SK-N-SH (cell line): ENCODE measurements at regions not wholly inside any gene's neighbourhood (a gene's known extent, or its start where the extent isn't known, plus 50 kb on each side); places are given as distances from the start of the nearest gene placed in this dataset.

Source experiments
- EP300 ChIP-seq, 2 experiments: IDR thresholded peaks; 2 replicates each; pipeline versions ENCODE4 v1.4.0 to v1.6.1; 2012; ENCODE audit warnings: borderline replicate concordance in 1 of 2, low read depth in 1 of 2, low read length in 1 of 2
- FOSL2 ChIP-seq: IDR thresholded peaks from 2 replicates; pipeline ENCODE4 v1.4.0; 2012; ENCODE audit warnings: low read depth, mild to moderate bottlenecking, moderate library complexity, borderline replicate concordance
- GATA2 ChIP-seq: sonication (generic); formaldehyde crosslinking; IDR thresholded peaks from 2 replicates; pipeline ENCODE4 v1.5.0; 2020; ENCODE audit warnings: mild to moderate bottlenecking, missing genetic modification reagents
- POLR2AphosphoS5 ChIP-seq: IDR thresholded peaks from 2 replicates; pipeline ENCODE4 v1.6.1; 2012; ENCODE audit warnings: low read depth, low read length
- RFX5 ChIP-seq: IDR thresholded peaks from 2 replicates; pipeline ENCODE4 v1.6.1; 2012; ENCODE audit warnings: mild to moderate bottlenecking, improper control_type of control experiment, low read length
- RXRA ChIP-seq: IDR thresholded peaks from 2 replicates; pipeline ENCODE4 v1.4.0; 2012; ENCODE audit warnings: low read depth, mild to moderate bottlenecking, borderline replicate concordance
- SIN3A ChIP-seq: IDR thresholded peaks from 2 replicates; pipeline ENCODE4 v1.6.1; 2012; ENCODE audit warnings: low read depth, mild to moderate bottlenecking, low read length, moderate library complexity, borderline replicate concordance
- SMC3 ChIP-seq: IDR thresholded peaks from 2 replicates; pipeline ENCODE4 v1.6.1; 2012; ENCODE audit warnings: low read depth, low read length, improper control_type of control experiment
- TCF12 ChIP-seq: IDR thresholded peaks from 2 replicates; pipeline ENCODE4 v1.4.0; 2012
- TF ChIP-seq, protein P1 (sequence below): fragments of 150-350 bp; IDR thresholded peaks from 2 replicates; pipeline ENCODE4 v1.6.1; 2016; ENCODE audit warnings: mild to moderate bottlenecking, low read depth, low read length
- TF ChIP-seq, protein P2 (sequence below): fragments of 200-600 bp; sonication (generic); IDR thresholded peaks from 2 replicates; pipeline ENCODE4 v1.6.1; 2017; ENCODE audit warnings: antibody characterized with exemption, mild to moderate bottlenecking, moderate library complexity
- TF ChIP-seq, protein P3 (sequence below): IDR thresholded peaks from 2 replicates; pipeline ENCODE4 v1.6.1; 2012; ENCODE audit warnings: mild to moderate bottlenecking, low read depth, low read length, moderate library complexity

DNA sequence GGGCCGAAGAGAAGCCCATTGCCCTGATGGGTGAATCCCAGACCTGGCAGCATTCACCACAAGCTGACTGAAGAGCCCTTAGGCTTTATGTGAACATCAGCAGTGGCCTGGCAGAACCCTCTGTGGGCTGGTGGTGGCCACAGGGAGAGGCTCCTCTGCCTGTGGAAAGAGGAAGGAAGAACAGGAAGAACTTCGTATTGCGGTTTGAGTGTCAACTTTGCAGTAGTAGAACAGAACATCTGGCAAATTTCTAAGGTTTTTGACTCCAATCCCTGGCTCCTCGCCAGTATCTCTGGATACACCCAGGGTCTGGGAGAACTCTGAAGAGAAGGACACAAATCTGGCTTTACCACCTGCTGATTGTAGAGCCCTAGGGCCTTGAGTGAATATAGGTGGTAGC lies 356.4 kb upstream of the GRAMD2B start:
- TF ChIP-seq GATA2 (CRISPR knock-in tag) (no peak), POLR2AphosphoS5 (no peak), SIN3A (no peak), TCF12 (no peak), SMC3 (no peak), EP300 (IDR thresholded peaks at IDR 0.05; ENCODE audit: borderline replicate concordance in 1 of 2, low read depth in 1 of 2, low read length in 1 of 2) (no peak), FOSL2 (no peak), RFX5 (no peak), RXRA (no peak)
- TF ChIP-seq, protein P1, sequence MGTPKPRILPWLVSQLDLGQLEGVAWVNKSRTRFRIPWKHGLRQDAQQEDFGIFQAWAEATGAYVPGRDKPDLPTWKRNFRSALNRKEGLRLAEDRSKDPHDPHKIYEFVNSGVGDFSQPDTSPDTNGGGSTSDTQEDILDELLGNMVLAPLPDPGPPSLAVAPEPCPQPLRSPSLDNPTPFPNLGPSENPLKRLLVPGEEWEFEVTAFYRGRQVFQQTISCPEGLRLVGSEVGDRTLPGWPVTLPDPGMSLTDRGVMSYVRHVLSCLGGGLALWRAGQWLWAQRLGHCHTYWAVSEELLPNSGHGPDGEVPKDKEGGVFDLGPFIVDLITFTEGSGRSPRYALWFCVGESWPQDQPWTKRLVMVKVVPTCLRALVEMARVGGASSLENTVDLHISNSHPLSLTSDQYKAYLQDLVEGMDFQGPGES = no peak
- TF ChIP-seq, protein P2, sequence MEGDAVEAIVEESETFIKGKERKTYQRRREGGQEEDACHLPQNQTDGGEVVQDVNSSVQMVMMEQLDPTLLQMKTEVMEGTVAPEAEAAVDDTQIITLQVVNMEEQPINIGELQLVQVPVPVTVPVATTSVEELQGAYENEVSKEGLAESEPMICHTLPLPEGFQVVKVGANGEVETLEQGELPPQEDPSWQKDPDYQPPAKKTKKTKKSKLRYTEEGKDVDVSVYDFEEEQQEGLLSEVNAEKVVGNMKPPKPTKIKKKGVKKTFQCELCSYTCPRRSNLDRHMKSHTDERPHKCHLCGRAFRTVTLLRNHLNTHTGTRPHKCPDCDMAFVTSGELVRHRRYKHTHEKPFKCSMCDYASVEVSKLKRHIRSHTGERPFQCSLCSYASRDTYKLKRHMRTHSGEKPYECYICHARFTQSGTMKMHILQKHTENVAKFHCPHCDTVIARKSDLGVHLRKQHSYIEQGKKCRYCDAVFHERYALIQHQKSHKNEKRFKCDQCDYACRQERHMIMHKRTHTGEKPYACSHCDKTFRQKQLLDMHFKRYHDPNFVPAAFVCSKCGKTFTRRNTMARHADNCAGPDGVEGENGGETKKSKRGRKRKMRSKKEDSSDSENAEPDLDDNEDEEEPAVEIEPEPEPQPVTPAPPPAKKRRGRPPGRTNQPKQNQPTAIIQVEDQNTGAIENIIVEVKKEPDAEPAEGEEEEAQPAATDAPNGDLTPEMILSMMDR = no peak
- TF ChIP-seq, protein P3, sequence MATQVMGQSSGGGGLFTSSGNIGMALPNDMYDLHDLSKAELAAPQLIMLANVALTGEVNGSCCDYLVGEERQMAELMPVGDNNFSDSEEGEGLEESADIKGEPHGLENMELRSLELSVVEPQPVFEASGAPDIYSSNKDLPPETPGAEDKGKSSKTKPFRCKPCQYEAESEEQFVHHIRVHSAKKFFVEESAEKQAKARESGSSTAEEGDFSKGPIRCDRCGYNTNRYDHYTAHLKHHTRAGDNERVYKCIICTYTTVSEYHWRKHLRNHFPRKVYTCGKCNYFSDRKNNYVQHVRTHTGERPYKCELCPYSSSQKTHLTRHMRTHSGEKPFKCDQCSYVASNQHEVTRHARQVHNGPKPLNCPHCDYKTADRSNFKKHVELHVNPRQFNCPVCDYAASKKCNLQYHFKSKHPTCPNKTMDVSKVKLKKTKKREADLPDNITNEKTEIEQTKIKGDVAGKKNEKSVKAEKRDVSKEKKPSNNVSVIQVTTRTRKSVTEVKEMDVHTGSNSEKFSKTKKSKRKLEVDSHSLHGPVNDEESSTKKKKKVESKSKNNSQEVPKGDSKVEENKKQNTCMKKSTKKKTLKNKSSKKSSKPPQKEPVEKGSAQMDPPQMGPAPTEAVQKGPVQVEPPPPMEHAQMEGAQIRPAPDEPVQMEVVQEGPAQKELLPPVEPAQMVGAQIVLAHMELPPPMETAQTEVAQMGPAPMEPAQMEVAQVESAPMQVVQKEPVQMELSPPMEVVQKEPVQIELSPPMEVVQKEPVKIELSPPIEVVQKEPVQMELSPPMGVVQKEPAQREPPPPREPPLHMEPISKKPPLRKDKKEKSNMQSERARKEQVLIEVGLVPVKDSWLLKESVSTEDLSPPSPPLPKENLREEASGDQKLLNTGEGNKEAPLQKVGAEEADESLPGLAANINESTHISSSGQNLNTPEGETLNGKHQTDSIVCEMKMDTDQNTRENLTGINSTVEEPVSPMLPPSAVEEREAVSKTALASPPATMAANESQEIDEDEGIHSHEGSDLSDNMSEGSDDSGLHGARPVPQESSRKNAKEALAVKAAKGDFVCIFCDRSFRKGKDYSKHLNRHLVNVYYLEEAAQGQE = no peak
